DMS53 (cell line): ENCODE measurements at regions not wholly inside any gene's neighbourhood (a gene's known extent, or its start where the extent isn't known, plus 50 kb on each side); places are given as distances from the start of the nearest gene placed in this dataset.
"Not testable (repeated sequence)": the region's sequence is repeated elsewhere in the genome, so short reads cannot be mapped to it uniquely, and the experiment has no call there.

Experiments used
- DNase-seq: peaks from one replicate; lab custom pipeline; 2025; lab: John Stamatoyannopoulos, UW

DNA sequence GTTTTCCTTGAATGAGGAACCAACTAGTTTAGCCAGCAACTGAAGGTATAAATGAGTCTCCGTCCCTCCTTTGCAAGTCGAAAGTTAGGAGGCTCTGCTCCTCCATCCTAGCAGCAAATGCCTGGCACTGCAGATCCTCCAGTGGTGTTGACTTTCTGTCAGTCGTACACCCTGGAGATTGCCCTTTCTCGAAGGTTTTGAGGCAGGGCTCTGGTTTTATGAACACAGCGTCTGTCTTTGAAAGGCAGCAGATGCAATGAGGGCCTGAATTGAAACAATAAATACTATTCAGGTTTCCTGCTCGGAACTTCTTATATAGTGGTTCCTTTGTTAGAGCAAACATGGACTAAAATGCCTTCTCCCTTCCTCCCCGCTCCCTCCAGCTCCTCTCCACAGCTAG, 284.0 kb downstream of the TMEM38B start:
- DNase-seq = no peak

- DNase-seq = no peak
These were observed 284.5 kb downstream of the TMEM38B start for GRCh38 chr9:105978826-105979225.

GRCh38 chr9:105979290-105979689, 284.9 kb downstream of the TMEM38B start:
- DNase-seq = no peak

GRCh38 chr9:105984714-105985113, 290.4 kb downstream of the TMEM38B start:
- DNase-seq = no peak

- DNase-seq = peak; percentile 87
These were observed 298.9 kb downstream of the TMEM38B start for GRCh38 chr9:105993116-105993854.

- DNase-seq = peak; percentile 87
These were observed 299.8 kb downstream of the TMEM38B start for GRCh38 chr9:105993921-105994715.

GRCh38 chr9:105994970-105995369, 300.6 kb downstream of the TMEM38B start:
- DNase-seq = peak; percentile 94

DNA sequence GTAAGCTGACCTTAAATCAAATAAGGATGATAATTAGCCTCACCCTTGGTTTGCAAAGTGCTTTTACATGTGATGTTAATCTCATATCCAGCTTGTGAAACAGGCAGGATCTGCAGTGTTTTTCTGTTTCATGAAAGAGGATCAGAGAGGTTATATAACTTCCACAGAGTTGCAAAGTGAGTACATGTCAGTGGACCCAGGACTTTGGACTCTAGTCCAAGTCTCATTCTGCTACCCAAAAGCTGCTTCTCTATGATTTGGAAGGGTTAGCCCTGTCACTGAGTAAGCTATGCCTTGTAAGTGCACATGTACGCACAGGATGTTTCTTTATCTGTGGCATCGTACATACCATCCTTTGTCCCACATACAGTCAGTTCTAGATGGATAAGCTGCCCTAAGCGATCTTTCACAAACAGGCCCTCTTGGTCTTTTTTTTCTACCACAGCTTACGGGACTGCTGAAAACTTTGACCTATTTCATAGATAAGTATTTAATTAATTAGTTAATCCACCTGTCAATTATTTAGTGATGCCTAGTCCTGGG, 322.9 kb downstream of the TMEM38B start:
- DNase-seq = no peak

DNA sequence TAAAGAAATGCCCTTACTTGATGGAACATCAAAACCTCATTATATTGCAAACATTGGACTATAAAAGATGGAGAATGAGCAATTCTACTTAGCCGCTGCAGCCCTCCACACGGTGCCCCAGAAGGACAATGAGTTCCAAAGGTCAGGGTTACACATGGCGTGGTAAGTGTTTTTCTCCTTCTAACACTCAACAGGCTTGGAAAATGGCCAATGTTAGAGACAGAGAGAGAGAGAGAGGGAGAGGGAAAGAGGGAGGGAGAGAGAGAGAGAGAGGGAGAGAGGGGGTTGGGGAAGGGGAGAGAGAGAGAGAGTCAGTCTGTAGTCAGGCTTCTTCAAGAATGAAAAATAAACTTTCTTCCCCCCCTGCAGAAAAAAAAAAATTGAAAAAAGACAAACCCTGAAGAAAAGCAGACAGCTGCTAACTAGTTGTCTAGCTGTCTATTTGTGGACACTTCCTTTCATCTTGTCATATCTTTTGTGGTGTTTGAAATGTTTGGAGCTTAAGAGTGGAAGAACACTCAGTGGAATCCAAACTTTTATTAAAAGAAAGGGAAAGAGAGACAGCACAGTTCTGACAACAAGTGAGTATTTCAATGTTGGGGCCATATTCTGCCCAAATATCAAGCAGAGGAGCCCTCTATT, 324.8 kb downstream of the TMEM38B start:
- DNase-seq = peak; percentile 90

- DNase-seq = no peak
These were observed 325.4 kb downstream of the TMEM38B start for GRCh38 chr9:106019702-106020101.

GRCh38 chr9:106020186-106020585, 325.8 kb downstream of the TMEM38B start:
- no peak for DNase-seq

DNA sequence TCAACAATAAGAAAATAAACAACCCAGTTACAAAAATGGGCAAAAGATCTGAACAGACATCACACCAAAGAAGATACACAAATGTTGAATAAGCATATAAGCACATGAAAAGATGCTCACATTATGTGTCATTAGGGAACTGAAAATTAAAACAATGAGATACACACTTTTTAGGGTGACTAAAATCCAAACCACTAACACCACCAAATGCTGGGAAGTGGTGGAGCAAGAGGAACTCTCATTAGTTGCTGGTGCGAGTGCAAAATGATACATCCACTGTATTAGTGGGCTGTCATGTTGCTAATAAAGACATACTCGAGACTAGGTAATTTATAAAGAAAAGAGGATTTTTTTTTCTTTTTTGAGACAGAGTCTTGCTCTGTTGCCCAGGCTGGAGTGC, 329.1 kb downstream of the TMEM38B start:
- DNase-seq = no peak

DNA sequence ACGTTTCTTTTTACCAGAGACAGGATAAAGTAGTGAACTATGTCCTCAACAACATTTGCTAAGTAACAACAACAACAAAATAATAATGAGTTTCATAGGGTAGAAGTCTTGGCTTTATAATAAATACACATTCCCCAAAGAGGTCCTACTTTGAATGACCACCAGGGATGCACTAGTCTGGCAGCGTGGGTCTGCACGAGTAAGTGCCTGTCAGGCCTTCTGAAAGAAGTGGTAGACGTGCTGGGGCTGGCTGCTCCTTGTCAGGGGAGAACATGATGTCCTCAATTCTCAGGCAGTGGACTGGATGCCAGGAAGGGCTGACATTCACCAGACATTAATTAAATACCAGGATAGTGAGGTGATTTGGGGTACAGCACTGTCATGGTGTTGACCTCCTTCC, 331.1 kb downstream of the TMEM38B start:
- peak; percentile 3 for DNase-seq

DNA sequence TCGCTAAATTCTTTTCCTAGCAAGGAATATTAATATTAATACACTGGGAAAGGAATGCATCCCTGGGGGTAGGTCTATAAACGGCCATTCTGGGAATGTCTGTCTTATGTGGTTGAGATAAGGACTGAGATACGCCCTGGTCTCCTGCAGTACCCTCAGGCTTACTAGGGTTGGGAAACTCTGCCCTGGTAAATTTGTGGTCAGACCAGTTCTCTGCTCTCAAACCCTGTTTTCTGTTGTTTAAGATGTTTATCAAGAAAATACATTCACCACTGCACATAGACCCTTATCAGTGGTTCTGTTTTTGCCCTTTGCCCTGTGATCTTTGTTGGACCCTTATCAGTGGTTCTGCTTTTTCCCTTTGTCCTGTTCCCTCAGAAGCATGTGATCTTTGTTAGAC, 335.8 kb downstream of the TMEM38B start:
- peak; percentile 2 for DNase-seq

GRCh38 chr9:106032978-106033377, 338.6 kb downstream of the TMEM38B start:
- no peak for DNase-seq

- peak; percentile 5 for DNase-seq
These were observed 341.5 kb downstream of the TMEM38B start for GRCh38 chr9:106035806-106036205.

DNA sequence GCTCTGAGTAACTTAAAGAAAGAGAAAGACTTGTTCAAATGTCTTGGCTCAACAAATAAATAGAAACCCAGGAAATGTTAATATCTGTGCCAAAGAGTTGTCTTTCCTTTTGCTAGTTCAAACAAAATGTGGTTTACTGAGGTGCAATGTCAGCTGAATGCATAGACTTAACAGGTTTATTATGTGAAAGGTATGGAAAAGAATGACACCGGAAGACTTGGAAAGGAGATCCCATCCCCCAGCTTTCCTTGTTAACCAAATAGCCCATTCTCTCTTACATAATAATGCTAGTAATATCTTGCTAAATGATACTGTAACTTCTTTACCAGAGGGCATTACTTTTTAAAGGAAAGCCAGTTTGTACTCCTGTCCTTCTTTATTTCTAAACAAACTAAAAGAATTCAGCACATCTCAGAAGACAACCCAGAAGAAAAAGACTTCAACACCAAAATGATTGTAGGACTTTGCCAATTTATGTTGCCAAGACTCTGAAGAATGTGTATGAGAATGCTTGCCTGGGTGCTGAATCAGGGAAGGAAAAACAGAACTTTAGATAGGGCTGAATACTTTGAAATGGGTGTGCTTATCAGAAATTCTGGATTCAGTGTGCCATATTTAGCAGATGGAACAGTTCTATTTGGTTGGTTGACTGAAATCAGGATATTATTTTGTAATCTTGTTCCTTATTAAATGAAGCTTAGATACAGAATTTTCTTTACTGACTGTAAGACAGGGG, 344.1 kb downstream of the TMEM38B start:
- no peak for DNase-seq

- DNase-seq = no peak
These were observed 345.0 kb downstream of the TMEM38B start for GRCh38 chr9:106039151-106039935.

- DNase-seq = not testable (repeated sequence)
These were observed 347.6 kb downstream of the TMEM38B start for GRCh38 chr9:106041920-106042319.

- no peak for DNase-seq
These were observed 357.2 kb downstream of the TMEM38B start for GRCh38 chr9:106051545-106051944.

DNA sequence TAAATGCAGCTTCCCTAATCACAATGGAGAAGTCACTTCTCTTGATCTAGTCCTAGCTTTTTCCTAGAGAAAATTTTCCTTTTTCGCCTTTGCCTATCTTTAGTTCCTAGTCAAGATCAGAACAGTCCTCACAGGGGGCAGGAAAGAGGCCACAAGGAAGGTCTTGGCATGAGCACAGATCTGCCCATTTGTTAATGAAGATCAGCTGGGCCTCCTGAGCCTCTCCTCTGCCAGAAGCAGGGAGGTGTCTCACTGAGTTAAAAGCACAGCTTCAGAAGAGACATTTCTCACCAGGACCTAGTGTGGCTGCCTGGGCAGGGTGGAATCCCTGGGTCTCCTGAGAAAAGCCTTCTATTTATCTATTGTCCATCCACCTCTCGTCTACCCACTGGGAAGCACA, 357.8 kb downstream of the TMEM38B start:
- no peak for DNase-seq
